Fibroblast of lung (primary cell): ENCODE measurements at regions not wholly inside any gene's neighbourhood (a gene's known extent, or its start where the extent isn't known, plus 50 kb on each side); places are given as distances from the start of the nearest gene placed in this dataset.

ENCODE experiments used
- EZH2 ChIP-seq: IDR thresholded peaks from 2 replicates; pipeline ENCODE4 v1.5.1; 2012; ENCODE audit warnings: low read length, control low read depth, mild to moderate bottlenecking; ENCODE audit errors: missing control alignments
- TF ChIP-seq, protein P1 (sequence below), 2 donors: IDR thresholded peaks in 1 of 2; conservative IDR thresholded peaks in 1 of 2; 1 replicate in 1 of 2; 2 replicates in 1 of 2; pipeline ENCODE4 v1.5.1; 2011 to 2012; ENCODE audit warnings: low read length in 2 of 2, control low read depth in 1 of 2, inconsistent platforms in 1 of 2, low read depth in 1 of 2, mild to moderate bottlenecking in 1 of 2

DNA sequence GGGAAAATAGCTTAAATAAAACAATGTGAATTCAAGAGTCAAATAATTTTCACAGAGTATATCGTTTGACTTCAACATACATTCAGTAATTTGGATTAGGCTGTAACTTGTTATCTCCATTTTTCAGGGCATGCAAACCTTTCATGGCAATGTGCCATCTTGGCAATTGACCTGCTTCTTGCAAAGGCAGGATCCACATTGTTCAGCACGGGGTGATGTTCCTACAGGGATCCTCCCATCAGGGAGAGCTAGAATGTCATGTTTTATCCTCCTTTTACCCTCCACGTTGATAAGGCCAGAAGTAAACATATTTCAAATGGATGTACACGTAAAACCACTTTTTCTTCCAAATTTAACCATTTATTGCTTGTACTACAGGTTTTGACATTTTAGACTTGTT lies 314.4 kb downstream of the GALC start:
- TF ChIP-seq, protein P1, sequence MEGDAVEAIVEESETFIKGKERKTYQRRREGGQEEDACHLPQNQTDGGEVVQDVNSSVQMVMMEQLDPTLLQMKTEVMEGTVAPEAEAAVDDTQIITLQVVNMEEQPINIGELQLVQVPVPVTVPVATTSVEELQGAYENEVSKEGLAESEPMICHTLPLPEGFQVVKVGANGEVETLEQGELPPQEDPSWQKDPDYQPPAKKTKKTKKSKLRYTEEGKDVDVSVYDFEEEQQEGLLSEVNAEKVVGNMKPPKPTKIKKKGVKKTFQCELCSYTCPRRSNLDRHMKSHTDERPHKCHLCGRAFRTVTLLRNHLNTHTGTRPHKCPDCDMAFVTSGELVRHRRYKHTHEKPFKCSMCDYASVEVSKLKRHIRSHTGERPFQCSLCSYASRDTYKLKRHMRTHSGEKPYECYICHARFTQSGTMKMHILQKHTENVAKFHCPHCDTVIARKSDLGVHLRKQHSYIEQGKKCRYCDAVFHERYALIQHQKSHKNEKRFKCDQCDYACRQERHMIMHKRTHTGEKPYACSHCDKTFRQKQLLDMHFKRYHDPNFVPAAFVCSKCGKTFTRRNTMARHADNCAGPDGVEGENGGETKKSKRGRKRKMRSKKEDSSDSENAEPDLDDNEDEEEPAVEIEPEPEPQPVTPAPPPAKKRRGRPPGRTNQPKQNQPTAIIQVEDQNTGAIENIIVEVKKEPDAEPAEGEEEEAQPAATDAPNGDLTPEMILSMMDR (conservative IDR thresholded peaks at IDR 0.05 in 1 of 2, IDR thresholded peaks at IDR 0.05 in 1 of 2; ENCODE audit: low read depth in 1 of 2, low read length in 2 of 2), result no peak
- no peak for TF ChIP-seq EZH2
